Inferior parietal cortex (tissue), 1 donor: ENCODE measurements at regions not wholly inside any gene's neighbourhood (a gene's known extent, or its start where the extent isn't known, plus 50 kb on each side); places are given as distances from the start of the nearest gene placed in this dataset.

ENCODE experiments used
- DNase-seq: peaks from one replicate; pipeline ENCODE4 v3.0.0-alpha.2; 2016; ENCODE audit errors: extremely low spot score

DNA sequence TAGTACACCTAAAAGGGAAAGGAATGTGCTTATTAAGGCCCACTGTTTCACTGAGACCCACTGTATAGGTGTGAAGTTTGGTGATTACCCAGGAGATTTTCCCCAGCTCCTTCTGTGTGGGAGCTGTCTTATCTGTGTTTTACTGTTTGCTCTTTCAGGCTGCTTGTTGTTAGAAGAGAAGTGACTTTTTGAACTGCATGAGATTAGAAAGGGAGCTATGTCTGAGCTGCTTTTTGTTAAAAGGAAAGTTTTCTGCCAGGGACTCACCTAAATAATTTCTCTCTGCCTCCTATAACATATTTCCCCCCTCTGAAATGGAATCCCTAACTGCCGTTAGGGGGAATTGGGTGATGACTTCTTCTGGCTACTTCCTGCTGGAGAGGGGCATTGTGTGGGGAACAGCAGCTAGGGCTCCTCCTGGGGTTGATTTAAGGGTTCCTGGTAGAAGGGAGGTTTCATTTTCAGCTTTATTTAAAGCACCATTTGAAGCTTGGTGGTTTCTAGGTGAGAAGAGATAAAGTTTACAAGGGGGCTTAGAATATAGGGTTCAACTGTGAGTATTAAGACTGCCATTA lies 77.1 kb upstream of the ATP11B start:
- no peak for DNase-seq

DNA sequence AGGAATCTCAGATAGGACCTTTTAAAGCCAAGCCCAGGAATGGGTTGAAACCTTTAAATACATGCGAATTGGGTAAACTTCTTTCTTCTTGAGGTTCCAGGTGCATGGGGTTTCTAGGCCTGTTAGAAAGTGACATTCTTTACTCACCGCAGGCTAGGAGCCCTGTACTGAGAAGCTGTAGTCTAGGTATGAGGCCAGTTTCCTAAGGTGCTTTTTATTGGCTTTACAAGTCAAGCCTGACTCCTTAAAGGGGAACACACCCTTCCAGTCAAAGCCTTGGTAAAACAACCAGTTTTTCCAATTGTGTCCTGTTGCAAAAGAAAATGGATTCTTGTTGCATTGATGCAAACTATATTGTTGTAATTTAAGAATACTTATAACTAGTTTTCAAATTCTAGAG lies 76.1 kb upstream of the ATP11B start:
- DNase-seq = no peak

- DNase-seq = no peak
Observed at GRCh38 chr3:182722907-182723306, 70.4 kb upstream of the ATP11B start.

GRCh38 chr3:182723596-182723995 lies 69.7 kb upstream of the ATP11B start:
- DNase-seq = no peak

DNA sequence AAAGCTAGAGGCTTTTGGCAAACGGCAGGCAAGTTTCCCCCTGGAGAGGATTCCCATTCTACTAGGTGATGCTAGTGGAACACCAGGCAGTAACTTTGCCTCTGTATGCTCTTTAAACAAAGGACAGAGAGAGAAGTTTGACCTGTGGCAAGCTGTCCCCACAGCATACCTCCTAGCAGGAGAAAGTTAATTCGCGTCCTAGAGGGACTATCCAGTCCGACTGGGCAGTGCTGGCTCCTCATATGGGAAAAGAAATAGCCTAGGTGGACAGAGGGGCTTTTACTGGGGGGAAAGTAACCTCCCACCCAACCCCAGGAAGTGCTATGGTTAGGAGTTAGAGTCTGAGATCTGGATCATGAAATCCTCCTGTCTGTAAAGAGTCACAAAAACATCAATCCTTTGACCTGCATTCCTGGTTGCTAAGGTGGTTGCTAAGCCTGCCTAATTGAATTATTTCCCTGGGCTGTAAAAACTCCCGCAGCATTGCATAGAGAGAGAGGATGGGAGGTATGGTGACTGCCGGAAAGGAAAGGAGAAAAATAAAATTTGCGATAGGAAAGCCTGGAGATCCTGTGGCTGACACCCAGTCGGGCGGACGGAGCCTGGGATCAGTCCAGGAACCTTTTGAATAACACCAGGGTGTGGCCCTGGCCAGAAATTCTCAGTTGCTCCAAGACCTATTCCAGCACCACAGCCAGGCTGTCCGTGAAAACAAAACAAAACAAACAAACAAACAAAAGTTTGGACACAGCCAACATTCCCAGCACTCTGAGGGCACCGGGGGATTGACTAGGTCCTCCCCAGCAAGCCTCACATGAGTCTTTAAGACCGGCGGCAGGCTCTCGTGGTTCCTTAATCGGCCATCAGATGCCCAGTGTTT lies 67.7 kb upstream of the ATP11B start:
- no peak for DNase-seq

DNA sequence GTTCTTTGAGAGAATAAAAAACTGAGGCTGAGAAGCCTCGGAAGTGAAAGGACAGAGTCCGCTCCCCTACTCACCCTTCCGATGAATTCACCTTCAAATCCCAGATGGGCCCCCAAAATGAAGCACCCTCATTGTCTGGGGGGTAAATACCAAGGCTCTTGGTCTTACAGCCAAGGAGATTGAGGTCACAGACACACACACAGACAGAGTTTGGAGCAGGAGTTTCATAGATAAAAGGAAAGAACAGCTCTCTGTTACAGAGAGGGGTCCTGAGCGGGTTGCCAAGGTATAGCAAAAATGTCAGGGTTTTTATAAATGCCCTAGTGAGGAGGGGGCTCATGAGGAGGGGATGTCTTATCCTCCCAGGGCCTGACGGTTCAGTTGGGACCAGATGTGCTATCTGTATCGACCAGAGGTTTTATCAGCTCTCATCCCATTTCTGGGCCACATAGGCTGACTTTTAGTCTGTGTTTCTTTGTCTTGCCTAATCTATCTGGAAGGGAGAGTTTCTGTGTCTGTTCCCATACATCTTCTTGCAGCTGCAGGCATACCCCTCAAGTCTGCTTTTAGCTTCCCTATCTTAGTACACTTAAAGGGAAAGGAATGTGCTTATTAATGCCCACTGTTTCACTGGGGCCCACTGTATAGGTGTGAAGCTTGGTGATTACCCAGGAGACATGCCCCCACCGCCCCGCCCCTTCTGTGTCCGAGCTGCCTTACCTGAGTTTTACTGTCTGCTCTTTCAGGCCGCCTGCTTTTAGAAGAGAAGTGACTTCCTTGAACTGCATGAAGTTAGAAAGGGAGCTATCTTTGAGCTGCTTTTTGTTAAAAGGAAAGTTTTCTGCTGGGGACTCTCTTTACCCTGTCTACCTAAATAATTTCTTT lies 66.8 kb upstream of the ATP11B start:
- DNase-seq = no peak

DNA sequence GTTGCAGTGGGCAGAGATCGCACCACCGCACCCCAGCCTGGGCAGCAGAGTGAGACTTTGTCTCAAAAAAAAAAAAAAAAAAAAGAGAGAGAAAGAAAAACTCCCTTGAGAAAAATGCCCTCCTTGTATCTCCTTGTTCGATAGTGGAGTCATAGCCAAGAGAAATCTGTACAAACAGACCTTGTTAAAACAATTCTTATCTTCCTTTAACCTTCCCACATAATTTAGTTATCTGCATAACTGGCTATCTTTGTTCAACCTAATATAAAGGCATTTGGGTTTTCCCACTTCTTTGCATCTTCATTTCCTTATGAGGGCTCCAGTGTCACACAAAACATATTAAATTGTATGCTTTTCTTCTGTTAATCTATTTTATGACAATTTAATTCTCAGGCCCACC lies 65.1 kb upstream of the ATP11B start:
- no peak for DNase-seq

DNA sequence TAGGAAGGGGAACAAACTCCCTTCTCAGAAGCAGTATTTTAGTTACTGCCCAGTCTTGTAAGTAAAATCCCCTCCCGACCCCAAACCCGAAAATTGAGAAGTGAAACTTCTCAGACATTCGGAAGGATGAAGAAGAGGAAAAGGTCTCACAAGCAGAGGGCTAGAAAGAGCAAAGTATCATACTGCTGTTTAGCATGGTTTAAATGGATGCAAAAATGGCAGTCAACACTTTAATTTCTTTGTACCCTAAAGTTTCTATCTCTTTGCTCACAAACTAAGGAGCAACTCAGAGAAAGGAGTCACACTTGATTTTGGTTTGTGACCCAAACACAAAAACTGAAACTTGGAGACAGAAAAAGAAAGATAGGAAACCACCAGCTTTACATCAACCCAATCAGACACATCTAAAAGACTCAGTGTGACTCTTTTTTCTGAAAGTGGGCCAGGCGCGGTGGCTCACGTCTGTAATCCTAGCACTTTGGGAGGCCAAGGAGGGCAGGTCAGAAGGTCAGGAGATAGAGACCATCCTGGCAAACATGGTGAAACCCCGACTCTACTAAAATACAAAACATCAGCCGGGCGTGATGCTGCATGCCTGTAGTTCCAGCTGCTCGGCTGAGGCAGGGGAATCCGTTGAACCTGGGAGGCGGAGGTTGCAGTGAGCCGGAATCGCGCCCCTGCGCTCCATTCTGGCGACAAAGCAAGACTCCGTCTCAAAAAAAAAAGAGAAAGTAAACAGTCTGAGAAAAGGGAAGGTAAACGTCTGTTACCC lies 63.2 kb upstream of the ATP11B start:
- DNase-seq = no peak

GRCh38 chr3:182730675-182731042 lies 62.6 kb upstream of the ATP11B start:
- no peak for DNase-seq

DNA sequence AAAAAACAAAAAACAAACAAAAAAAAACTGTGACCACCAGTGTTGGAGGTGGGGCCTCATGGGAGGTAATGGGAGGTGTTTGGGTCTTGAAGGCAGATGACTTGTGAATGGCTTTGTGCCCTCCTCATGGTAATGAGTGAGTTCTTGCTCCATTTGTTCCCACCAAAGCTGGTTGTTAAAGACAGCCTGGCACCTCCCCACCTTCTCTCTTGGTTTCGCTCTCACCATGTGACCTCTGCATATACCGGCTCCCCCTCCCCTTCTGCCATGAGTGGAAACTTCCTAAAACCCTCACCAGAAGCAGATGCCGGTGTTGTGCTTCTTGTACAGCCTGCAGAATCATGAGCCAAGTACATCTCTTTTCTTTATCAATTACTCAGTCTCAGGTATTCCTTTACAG lies 61.5 kb upstream of the ATP11B start:
- DNase-seq = no peak

GRCh38 chr3:182732232-182733015 lies 60.9 kb upstream of the ATP11B start:
- DNase-seq = no peak

- no peak for DNase-seq
Observed at GRCh38 chr3:182735672-182736071, 57.6 kb upstream of the ATP11B start.

GRCh38 chr3:182737825-182738224 lies 55.5 kb upstream of the ATP11B start:
- DNase-seq = no peak

DNA sequence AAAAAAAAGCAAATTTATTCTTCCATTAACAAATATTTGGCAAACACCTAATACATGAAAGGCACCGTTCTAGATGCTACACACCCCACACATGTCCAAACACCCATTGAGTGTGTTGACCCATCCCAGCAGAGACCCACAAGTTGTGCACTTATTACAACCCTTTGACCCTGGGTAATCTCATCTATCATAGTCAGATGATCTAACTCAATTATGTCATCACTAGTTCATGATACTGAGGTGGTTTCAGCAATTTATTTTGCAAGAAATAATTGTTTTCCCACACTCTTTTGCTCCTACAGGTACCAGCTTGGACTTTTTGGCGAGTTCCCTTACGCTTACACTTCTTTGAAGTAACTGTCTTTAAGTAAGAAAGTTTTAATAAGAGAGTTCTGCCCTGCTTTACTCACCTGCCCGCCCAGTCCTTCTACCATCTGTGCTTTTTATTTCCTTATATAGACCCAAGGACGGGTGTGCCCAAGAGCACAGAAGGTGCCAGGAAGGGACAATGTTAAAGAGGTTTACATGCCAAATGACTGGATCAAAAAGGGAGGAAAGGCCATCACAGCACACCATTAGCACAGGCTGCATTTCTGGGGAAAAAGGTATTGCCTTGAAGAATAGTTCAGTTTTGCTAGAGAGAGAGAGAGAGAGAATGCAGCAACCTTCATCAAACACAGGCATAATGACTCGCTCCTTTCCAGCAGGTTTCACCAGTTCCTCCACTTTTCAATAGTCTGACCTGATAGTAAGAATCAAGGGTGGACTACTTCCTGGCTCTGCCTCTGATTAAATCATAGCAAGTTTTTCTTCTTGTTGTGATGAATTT lies 54.5 kb upstream of the ATP11B start:
- DNase-seq = no peak

- DNase-seq = no peak
Observed at GRCh38 chr3:182739619-182740018, 53.7 kb upstream of the ATP11B start.

DNA sequence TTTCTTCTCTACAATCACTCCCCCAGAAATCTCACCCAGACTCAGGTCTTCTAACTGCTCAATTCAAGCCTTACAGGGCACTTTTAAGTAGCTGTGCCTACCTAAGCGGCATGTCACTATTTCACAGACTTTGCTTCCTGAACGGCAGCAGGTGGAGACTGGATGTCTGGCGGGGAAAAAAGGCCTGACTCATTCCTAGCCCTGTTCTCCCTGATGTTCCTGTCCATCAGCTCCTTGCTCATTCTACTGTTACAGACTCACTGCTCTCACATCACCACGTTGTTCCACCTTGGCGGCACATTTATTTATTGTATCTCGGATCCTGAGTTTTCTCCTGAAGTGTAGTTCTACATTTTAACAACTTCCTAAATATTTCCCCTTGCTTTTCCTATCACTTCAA lies 52.6 kb upstream of the ATP11B start:
- DNase-seq = no peak

GRCh38 chr3:182741214-182741613 lies 52.1 kb upstream of the ATP11B start:
- DNase-seq = no peak
